Stomach (tissue), 4 donors: ENCODE measurements at regions not wholly inside any gene's neighbourhood (a gene's known extent, or its start where the extent isn't known, plus 50 kb on each side); places are given as distances from the start of the nearest gene placed in this dataset.

ENCODE experiments used
- CTCF ChIP-seq, 7 experiments: fragments of 450-650 bp in 4 of 7; fragments of 200-600 bp in 3 of 7; sonication (generic) in 3 of 7; IDR thresholded peaks; one replicate each; pipeline ENCODE4 v1.5.1; 2016 to 2019; ENCODE audit warnings: antibody characterized with exemption in 7 of 7, control low read depth in 2 of 7, mild to moderate bottlenecking in 1 of 7
- POLR2A ChIP-seq, 4 donors: fragments of 450-650 bp; IDR thresholded peaks; one replicate each; pipeline ENCODE4 v1.6.1; 2016; ENCODE audit warnings: antibody characterized with exemption in 4 of 4, control low read depth in 2 of 4, mild to moderate bottlenecking in 1 of 4, moderate library complexity in 1 of 4
- POLR2AphosphoS5 ChIP-seq, 3 donors: sonication (generic); formaldehyde crosslinking; IDR thresholded peaks; one replicate each; pipeline ENCODE4 v1.6.1; 2016; ENCODE audit warnings: antibody characterized with exemption in 3 of 3

DNA sequence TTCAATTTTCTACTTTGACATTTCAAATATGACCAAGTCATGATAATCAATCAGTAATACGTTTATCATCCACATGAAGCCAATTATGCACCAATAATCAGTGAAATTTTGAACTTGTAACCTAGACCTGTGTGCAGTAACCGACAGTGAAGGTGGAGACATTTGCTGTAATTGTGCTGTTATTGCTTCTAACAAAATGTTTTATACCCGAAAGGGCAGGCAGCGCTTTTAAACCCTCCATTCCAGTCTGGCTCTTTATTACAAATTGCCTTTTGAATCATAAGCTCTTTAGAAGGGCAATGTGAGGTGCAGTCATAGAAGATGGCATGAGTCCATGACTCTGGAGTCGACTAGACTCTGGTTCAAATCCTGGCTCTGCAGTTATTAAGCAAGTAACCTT is 135.7 kb downstream of the GXYLT1 start:
- TF ChIP-seq CTCF (IDR thresholded peaks at IDR 0.05) (no peak), POLR2A (IDR thresholded peaks at IDR 0.05) (no peak), POLR2AphosphoS5 (IDR thresholded peaks at IDR 0.05) (no peak)
